Endothelial cell of umbilical vein (primary cell): ENCODE measurements at regions not wholly inside any gene's neighbourhood (a gene's known extent, or its start where the extent isn't known, plus 50 kb on each side); places are given as distances from the start of the nearest gene placed in this dataset.

Source experiments
- BruUV-seq: library from RNA; stranded (reverse); fragments of 400-500 nt; replicated peaks from 2 replicates; lab custom pipeline; 2021; lab: Mats Ljungman, UMichigan
- CTCF ChIA-PET: fragments of 300-600, 350-600 bp; sonication (Branson Sonifier 250); formaldehyde crosslinking; loops from one replicate; lab custom pipeline; 2021; ENCODE audit warnings: antibody characterized with exemption, inconsistent platforms; lab: Charles Lee
- POLR2A ChIA-PET: fragments of 300-600, 350-600 bp; sonication (Branson Sonifier 250); formaldehyde crosslinking; loops from one replicate; lab custom pipeline; 2021; ENCODE audit warnings: antibody characterized with exemption, inconsistent platforms; lab: Charles Lee
- DNase-seq: peaks from one replicate; pipeline ENCODE4 v3.0.0-alpha.2; 2011; ENCODE audit warnings: low read depth, low spot score
- FAIRE-seq: peaks from 2 replicates; lab custom pipeline; 2011; peaks lifted over from hg19 to GRCh38; lab: Jason Lieb, UNC
- H2AFZ ChIP-seq: 2 replicates; pipeline ENCODE4 v1.6.0; 2012; ENCODE audit warnings: low read depth, low read length, control low read depth, inconsistent platforms
- H3K27ac ChIP-seq: 2 replicates; pipeline ENCODE4 v1.5.1; 2011; ENCODE audit warnings: low read depth, mild to moderate bottlenecking, control low read depth, low read length, moderate library complexity; ENCODE audit not compliant: insufficient read depth
- H3K27me3 ChIP-seq, 2 experiments: 2 replicates each; pipeline versions ENCODE4 v1.6.0 to v1.6.1; 2011; ENCODE audit warnings: low read length in 2 of 2, mixed read lengths in 1 of 2; ENCODE audit not compliant: control insufficient read depth in 2 of 2, insufficient read depth in 2 of 2
- H3K36me3 ChIP-seq, 2 experiments: 2 replicates in 1 of 2; 3 replicates in 1 of 2; pipeline ENCODE4 v1.5.1; 2011; ENCODE audit warnings: low read length in 2 of 2, mild to moderate bottlenecking in 1 of 2, moderate library complexity in 1 of 2; ENCODE audit not compliant: control insufficient read depth in 2 of 2, insufficient read depth in 2 of 2; ENCODE audit errors: extremely low read depth in 1 of 2
- H3K4me1 ChIP-seq: 3 replicates; pipeline ENCODE4 v1.5.1; 2011; ENCODE audit warnings: mild to moderate bottlenecking, low read length; ENCODE audit not compliant: control insufficient read depth, insufficient read depth; ENCODE audit errors: extremely low read depth
- H3K4me2 ChIP-seq: 2 replicates; pipeline ENCODE4 v1.6.1; 2011; ENCODE audit warnings: low read length, control low read depth, mixed read lengths; ENCODE audit not compliant: insufficient read depth
- H3K4me3 ChIP-seq, 3 experiments: fragments of 200-600 bp in 1 of 3; sonication (generic), shearing (Covaris generic) in 1 of 3; replicated peaks in 1 of 3; 2 replicates each; pipeline ENCODE4 v1.5.1; 2011 to 2016; ENCODE audit warnings: control low read depth in 3 of 3, low read length in 3 of 3, mild to moderate bottlenecking in 2 of 3, inconsistent platforms in 1 of 3, low read depth in 1 of 3, moderate library complexity in 1 of 3; ENCODE audit not compliant: insufficient read depth in 1 of 3
- H3K79me2 ChIP-seq: 2 replicates; pipeline ENCODE4 v1.6.0; 2012; ENCODE audit warnings: low read length, inconsistent platforms; ENCODE audit not compliant: control insufficient read depth, insufficient read depth
- H3K9ac ChIP-seq: replicated peaks from 2 replicates; pipeline ENCODE3; 2011; ENCODE audit warnings: low read length, control low read depth; ENCODE audit not compliant: insufficient read depth; ENCODE audit errors: extremely low read depth
- H3K9me1 ChIP-seq: replicated peaks from 3 replicates; pipeline ENCODE4 v1.6.0; 2011; ENCODE audit warnings: mild to moderate bottlenecking, low read length; ENCODE audit not compliant: control insufficient read depth, insufficient read depth; ENCODE audit errors: extremely low read depth
- H3K9me3 ChIP-seq: replicated peaks from 2 replicates; pipeline ENCODE4 v1.5.1; 2012; ENCODE audit warnings: low read length, inconsistent platforms; ENCODE audit not compliant: control insufficient read depth, insufficient read depth
- H4K20me1 ChIP-seq: replicated peaks from 2 replicates; pipeline ENCODE3; 2011; ENCODE audit warnings: mild to moderate bottlenecking, low read length; ENCODE audit not compliant: control insufficient read depth, insufficient read depth; ENCODE audit errors: extremely low read depth
- CTCF ChIP-seq, 2 donors: IDR thresholded peaks; 1 replicate in 1 of 2; 2 replicates in 1 of 2; pipeline ENCODE4 v1.5.1; 2011; ENCODE audit warnings: low read length in 2 of 2, mild to moderate bottlenecking in 2 of 2, moderate library complexity in 2 of 2, control low read depth in 1 of 2, inconsistent platforms in 1 of 2, low read depth in 1 of 2; ENCODE audit not compliant: insufficient read depth in 1 of 2; ENCODE audit errors: extremely low read depth in 1 of 2
- EZH2 ChIP-seq: IDR thresholded peaks from 2 replicates; pipeline ENCODE4 v1.6.1; 2012; ENCODE audit warnings: borderline replicate concordance, low read depth, mild to moderate bottlenecking, moderate library complexity, low read length, inconsistent platforms; ENCODE audit not compliant: severe bottlenecking
- FOS ChIP-seq: IDR thresholded peaks from 2 replicates; pipeline ENCODE4 v1.6.1; 2011; ENCODE audit warnings: mild to moderate bottlenecking, low read length, moderate library complexity, borderline replicate concordance; ENCODE audit not compliant: insufficient read depth
- GATA2 ChIP-seq: IDR thresholded peaks from 2 replicates; pipeline ENCODE4 v1.7.0; 2011; ENCODE audit warnings: low read depth, mild to moderate bottlenecking, moderate library complexity, mixed read lengths, low read length; ENCODE audit not compliant: insufficient read length, insufficient read depth
- JUN ChIP-seq: IDR thresholded peaks from 2 replicates; pipeline ENCODE4 v1.6.1; 2011; ENCODE audit warnings: borderline replicate concordance, low read depth; ENCODE audit not compliant: insufficient read length, insufficient read depth
- MAX ChIP-seq: IDR thresholded peaks from 2 replicates; pipeline ENCODE4 v1.6.1; 2011; ENCODE audit not compliant: insufficient read depth, insufficient read length
- MYC ChIP-seq: IDR thresholded peaks from one replicate; pipeline ENCODE4 v1.6.1; 2011; ENCODE audit warnings: mild to moderate bottlenecking, low read depth, low read length
- POLR2A ChIP-seq: IDR thresholded peaks from 2 replicates; pipeline ENCODE4 v1.6.1; 2012; ENCODE audit warnings: low read depth, mild to moderate bottlenecking, control low read depth, low read length
- POLR2AphosphoS5 ChIP-seq: IDR thresholded peaks from 2 replicates; pipeline ENCODE4 v1.6.1; 2012; ENCODE audit warnings: low read depth, mild to moderate bottlenecking, control low read depth, low read length, moderate library complexity; ENCODE audit not compliant: insufficient read depth
- dilution Hi-C: fragments of 300-500 bp; cut with MboI; formaldehyde crosslinking; loops from one replicate; pipeline ENCODE4 v1.15.0; 2019; ENCODE audit warnings: low sequenced_read_pairs; ENCODE audit not compliant: extremely low pct_ligation_motif_present
- intact Hi-C: fragments of 100-400 bp; cut with micrococcal nuclease; formaldehyde crosslinking; loops from one replicate; pipeline ENCODE4 v1.10.0; 2022

DNA sequence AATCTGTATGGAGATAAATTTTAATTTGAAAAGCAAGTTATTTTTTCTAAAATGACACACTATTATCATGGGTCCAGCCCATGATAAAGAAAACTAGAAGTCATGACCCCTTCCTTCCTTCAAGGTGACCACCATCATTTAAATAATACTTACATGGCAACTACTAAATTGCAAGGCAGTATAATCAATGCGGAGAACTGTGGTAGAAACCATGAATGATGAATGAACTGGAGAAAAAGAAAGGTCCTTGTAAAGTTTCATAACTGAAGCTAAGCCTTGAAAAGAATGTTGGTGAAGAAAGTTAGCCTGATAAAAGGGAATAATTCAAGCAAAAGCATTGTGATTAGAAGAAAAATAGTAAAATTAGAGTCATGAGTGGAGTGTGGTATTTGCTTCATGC is 222.9 kb upstream of the TBC1D5 start:
- FAIRE-seq (no peak), DNase-seq (no peak)
- H3K79me2 ChIP-seq, result no peaks in the 10 kb centered on the region
- TF ChIP-seq GATA2, result no peak
- TF ChIP-seq CTCF (IDR thresholded peaks at IDR 0.05; ENCODE audit: extremely low read depth in 1 of 2, insufficient read depth in 1 of 2, low read depth in 1 of 2, low read length in 2 of 2), result no peak
- no peak for TF ChIP-seq POLR2A
- TF ChIP-seq FOS, result no peak
- TF ChIP-seq MAX, result no peak
- TF ChIP-seq JUN, result no peak
- no peak for TF ChIP-seq POLR2AphosphoS5
- TF ChIP-seq MYC, result no peak
- no peak for TF ChIP-seq EZH2
- BruUV-seq, result no TSS peak
- no peak overlapping the region for H2AFZ ChIP-seq
- no peak overlapping the region for H3K4me2 ChIP-seq
- no peaks in the 10 kb centered on the region for H3K9me1 ChIP-seq
- ChIA-PET CTCF (no interaction called here), POLR2A (no interaction called here)
- H3K4me1 ChIP-seq, result no peaks in the 10 kb centered on the region
- H4K20me1 ChIP-seq, result no peaks in the 10 kb centered on the region
- dilution Hi-C loops (no loop called here), intact Hi-C loops (no loop called here)
- no peak overlapping the region for H3K9ac ChIP-seq
- H3K9me3 ChIP-seq, result no peaks in the 10 kb centered on the region
- H3K27ac ChIP-seq, result no peak overlapping the region
- H3K36me3 ChIP-seq, result no peaks in the 10 kb centered on the region
- H3K27me3 ChIP-seq, result no peaks in the 10 kb centered on the region
- no peak overlapping the region for H3K4me3 ChIP-seq
